HCT116 (cell line): ENCODE measurements at regions not wholly inside any gene's neighbourhood (a gene's known extent, or its start where the extent isn't known, plus 50 kb on each side); places are given as distances from the start of the nearest gene placed in this dataset.

ENCODE experiments used
- EZH2phosphoT487 ChIP-seq: fragments of 200-600 bp; IDR thresholded peaks from 2 replicates; pipeline ENCODE4 v1.6.1; 2018; ENCODE audit warnings: antibody characterized with exemption, borderline replicate concordance
- SP1 ChIP-seq: IDR thresholded peaks from 2 replicates; pipeline ENCODE4 v1.6.1; 2012; ENCODE audit warnings: low read depth
- TF ChIP-seq, protein P1 (sequence below), 3 experiments: fragments of 200-600 bp in 1 of 3; sonication (generic) in 1 of 3; IDR thresholded peaks in 2 of 3; conservative IDR thresholded peaks in 1 of 3; 2 replicates each; pipeline ENCODE4 v1.5.1; 2012 to 2017; ENCODE audit warnings: low read depth in 2 of 3, low read length in 2 of 3, antibody characterized with exemption in 1 of 3, borderline replicate concordance in 1 of 3, control low read depth in 1 of 3, mild to moderate bottlenecking in 1 of 3, mixed read lengths in 1 of 3, mixed run types in 1 of 3, moderate library complexity in 1 of 3; ENCODE audit not compliant: insufficient read depth in 1 of 3

DNA sequence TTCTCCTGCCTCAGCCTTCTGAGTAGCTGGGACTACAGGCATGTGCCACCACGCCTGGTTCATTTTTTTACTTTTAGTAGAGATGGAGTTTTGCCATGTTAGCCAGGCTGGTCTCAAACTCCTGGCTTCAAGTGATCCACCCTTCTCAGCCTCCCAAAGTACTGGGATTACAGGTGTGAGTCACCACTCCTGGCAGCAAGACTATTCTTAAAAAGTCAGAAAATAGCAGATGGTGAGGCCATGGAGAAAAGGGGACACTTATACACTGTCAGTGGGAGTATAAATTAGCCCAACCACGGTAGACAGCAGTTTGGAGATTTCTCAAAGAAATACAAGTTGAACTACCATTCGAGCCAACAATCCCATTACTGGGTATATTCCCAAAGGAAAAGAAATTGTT lies 603.3 kb upstream of the TBL1XR1 start:
- TF ChIP-seq, protein P1, sequence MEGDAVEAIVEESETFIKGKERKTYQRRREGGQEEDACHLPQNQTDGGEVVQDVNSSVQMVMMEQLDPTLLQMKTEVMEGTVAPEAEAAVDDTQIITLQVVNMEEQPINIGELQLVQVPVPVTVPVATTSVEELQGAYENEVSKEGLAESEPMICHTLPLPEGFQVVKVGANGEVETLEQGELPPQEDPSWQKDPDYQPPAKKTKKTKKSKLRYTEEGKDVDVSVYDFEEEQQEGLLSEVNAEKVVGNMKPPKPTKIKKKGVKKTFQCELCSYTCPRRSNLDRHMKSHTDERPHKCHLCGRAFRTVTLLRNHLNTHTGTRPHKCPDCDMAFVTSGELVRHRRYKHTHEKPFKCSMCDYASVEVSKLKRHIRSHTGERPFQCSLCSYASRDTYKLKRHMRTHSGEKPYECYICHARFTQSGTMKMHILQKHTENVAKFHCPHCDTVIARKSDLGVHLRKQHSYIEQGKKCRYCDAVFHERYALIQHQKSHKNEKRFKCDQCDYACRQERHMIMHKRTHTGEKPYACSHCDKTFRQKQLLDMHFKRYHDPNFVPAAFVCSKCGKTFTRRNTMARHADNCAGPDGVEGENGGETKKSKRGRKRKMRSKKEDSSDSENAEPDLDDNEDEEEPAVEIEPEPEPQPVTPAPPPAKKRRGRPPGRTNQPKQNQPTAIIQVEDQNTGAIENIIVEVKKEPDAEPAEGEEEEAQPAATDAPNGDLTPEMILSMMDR (IDR thresholded peaks at IDR 0.05 in 2 of 3, conservative IDR thresholded peaks at IDR 0.05 in 1 of 3; ENCODE audit: borderline replicate concordance in 1 of 3, insufficient read depth in 1 of 3, low read depth in 2 of 3, low read length in 2 of 3): no peak
- TF ChIP-seq SP1: no peak
- no peak for TF ChIP-seq EZH2phosphoT487
